Kidney epithelial cell (primary cell): ENCODE measurements at regions not wholly inside any gene's neighbourhood (a gene's known extent, or its start where the extent isn't known, plus 50 kb on each side); places are given as distances from the start of the nearest gene placed in this dataset.

ENCODE experiments used
- DNase-seq: peaks from one replicate; pipeline ENCODE4 v3.0.0-alpha.2; 2010; ENCODE audit warnings: low read depth
- H3K27me3 ChIP-seq: 2 replicates; pipeline ENCODE4 v1.6.0; 2011; ENCODE audit warnings: low read length; ENCODE audit not compliant: control insufficient read depth, insufficient read depth
- H3K36me3 ChIP-seq: 2 replicates; pipeline ENCODE4 v1.5.1; 2011; ENCODE audit warnings: low read length; ENCODE audit not compliant: control insufficient read depth, insufficient read depth
- H3K4me3 ChIP-seq: 2 replicates; pipeline ENCODE4 v1.5.1; 2011; ENCODE audit warnings: low read depth, mild to moderate bottlenecking, control low read depth, low read length
- CTCF ChIP-seq: IDR thresholded peaks from 2 replicates; pipeline ENCODE4 v1.5.1; 2011; ENCODE audit warnings: mild to moderate bottlenecking, moderate library complexity, low read length, control low read depth, inconsistent platforms; ENCODE audit not compliant: insufficient read depth, poor library complexity, severe bottlenecking

DNA sequence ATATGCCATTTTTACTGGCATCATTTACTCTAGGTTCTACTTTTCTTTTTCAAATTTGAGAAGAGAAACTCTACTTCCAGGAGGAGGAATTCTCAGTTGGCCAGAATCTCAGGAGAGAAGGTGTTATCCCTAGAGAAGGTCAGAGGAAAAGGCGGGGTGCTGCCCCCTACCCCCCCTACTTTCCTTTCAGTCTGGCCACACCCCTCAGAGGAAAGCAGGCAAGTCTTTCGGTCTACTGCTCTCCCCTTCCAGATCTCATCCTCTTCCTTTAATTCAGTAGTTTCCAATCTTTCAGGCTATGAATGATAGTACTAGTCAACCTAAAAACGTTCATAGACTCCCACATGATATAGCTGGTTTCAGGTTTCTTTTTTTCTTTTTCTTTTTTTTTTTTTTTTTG, 366.5 kb upstream of the TBL1XR1 start:
- H3K27me3 ChIP-seq, result no peaks in the 10 kb centered on the region
- H3K4me3 ChIP-seq, result no peak overlapping the region
- DNase-seq, result no peak
- H3K36me3 ChIP-seq, result no peaks in the 10 kb centered on the region
- no peak for TF ChIP-seq CTCF

DNA sequence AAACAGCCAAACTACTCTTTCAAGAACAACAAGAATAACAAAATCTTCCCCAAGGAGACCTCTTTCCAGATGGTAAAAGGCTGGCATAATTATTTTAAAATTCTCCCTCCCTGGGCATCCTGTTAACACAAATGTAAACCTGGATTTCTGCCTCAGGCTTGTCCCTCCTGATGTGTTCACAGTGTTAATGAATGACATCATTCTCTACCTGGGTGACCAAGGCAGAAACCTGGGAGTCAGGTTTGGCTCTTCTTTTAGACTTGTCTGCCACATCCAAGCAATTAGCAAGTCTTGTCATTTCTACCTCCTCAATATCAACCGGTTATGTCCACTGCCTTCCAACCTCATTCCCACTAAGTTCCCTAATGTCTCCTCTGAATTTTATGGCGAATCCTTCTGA, 368.7 kb upstream of the TBL1XR1 start:
- Histone ChIP-seq H3K4me3 (no peak overlapping the region), H3K27me3 (no peaks in the 10 kb centered on the region), H3K36me3 (no peaks in the 10 kb centered on the region)
- TF ChIP-seq CTCF, result no peak
- no peak for DNase-seq

DNA sequence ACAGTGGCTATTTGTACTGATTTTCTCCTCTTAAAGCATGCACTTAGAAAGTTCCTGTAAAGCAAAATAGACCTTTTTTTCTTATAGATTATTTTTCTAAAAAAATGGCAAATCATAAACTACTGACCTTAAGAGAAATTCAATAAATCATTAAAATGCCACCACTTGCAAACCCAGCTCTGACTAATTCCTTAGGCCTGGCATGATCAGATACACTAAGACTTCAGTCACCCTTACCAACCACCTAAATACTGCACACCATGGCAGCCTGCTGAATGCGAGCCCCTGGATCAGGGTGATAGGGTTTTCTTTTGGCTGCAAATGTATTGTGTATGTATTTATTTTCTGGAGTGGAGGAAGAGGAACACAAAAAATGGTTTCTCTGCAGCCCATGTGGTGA, 370.6 kb upstream of the TBL1XR1 start:
- Histone ChIP-seq H3K36me3 (no peaks in the 10 kb centered on the region), H3K4me3 (no peak overlapping the region), H3K27me3 (no peaks in the 10 kb centered on the region)
- no peak for TF ChIP-seq CTCF
- DNase-seq, result no peak

DNA sequence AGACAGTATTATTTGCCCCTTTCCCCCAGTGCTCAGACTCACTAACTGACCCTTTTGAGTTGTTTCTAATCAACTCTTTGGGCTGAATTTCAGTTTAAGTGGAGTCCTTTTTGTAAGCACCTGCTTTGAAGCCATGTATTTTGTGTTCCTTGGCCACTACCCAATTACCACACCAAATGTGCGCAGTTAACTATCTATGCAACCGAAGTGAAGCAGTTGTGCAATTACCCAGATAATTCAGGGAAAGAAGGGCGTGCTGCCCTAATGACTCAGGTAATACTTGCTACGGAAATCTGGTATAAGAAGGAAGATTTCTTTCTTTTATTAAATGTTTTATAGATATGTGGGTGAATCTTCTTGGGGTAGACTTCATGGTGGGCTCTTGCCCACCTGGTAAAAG, 371.9 kb upstream of the TBL1XR1 start:
- no peaks in the 10 kb centered on the region for H3K36me3 ChIP-seq
- no peaks in the 10 kb centered on the region for H3K27me3 ChIP-seq
- no peak for TF ChIP-seq CTCF
- H3K4me3 ChIP-seq, result no peak overlapping the region
- DNase-seq, result no peak

DNA sequence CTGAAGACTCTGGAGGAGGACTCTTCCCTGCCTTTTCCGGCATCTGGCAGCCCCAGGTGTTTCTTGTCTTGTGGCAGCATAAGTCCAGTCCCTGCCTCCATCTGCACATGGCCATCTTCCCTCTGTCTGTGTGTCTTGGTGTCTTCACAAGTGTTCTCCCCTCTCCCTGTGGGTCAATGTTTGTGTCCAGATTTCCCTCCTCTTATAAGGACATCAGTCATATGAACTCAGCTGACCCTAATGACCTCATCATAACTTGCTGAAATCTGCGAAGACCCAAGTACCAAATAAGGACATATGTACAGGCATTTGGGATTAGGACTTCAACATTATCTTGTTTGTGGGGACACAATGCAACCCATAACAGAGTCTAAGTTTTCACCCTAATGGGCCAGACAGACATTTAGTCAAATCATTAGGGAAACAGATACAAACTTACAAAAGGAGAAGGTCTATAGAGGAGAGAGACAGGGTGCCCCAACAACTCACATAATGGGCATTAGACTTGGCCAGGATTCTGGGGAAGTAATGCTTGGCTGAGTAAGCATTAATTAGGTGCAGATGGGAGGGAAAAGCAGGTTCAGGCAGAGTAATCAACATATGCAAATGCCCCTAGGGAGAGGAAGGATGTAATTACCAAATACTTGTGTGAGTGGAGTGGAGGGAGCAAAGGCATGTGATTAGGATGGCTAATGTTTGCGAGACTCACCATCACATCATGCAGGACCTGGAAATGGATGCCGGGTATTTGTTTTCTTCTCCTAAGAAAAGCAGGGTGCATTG, 372.8 kb upstream of the TBL1XR1 start:
- TF ChIP-seq CTCF, result no peak
- no peaks in the 10 kb centered on the region for H3K36me3 ChIP-seq
- H3K27me3 ChIP-seq, result no peaks in the 10 kb centered on the region
- no peak for DNase-seq
- H3K4me3 ChIP-seq, result no peak overlapping the region
